HS-27A (cell line): ENCODE measurements at regions not wholly inside any gene's neighbourhood (a gene's known extent, or its start where the extent isn't known, plus 50 kb on each side); places are given as distances from the start of the nearest gene placed in this dataset.
A peak's percentile ranks its signal among the peaks of the same experiment; 100 is the strongest.

Experiments used
- DNase-seq: peaks from one replicate; pipeline ENCODE4 v3.0.0-alpha.2; 2012; ENCODE audit warnings: low read depth, missing footprints

DNA sequence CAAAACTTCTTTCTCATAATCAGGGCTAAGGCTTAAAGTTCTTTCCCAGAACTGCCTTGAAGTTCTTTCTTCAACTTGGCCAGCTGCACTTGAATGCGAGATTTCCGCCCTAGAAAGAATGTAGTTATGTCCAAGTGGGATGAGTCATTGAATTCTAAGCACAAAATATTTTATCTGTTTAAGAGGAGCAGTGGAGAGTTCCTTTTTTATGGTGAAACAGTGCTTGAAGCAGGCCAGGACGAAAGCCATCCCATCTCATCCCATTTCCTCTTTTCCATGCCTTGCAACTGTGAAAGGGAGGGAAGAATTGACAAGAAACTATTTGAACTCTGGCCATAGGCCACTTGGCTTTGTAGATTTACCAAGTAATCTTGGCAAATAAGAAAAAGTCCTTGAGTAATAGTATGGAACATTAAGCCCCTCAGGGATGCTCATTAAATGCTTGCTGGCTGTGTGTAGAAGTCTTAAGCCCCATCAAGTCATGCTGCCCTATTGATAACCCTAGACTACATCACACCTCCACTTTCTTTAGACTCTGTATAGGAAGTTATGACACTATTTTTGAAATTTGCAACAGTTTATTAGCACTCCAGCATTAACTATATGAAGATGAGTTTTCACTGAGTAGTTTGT lies 174.5 kb downstream of the KCTD12 start:
- peak; percentile 31 for DNase-seq

DNA sequence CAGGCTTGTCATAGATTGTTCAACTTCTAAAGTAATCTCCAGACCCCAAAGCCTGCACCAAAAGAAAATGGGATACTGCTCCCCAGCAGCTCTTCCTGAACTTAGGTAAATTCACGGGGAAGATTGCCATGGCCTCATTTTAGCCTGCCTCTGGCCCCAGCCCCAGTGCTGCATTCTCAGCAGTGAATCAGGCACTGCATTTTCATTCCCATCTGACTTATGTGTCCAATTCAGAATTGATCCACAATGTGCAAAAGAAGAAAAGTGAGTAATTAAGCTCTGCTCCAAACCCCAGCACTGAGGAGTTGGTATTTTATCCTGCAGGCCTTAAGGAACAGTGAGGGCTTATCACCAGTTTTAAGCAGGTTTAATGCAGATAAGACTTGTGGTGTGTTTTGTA lies 176.4 kb downstream of the KCTD12 start:
- no peak for DNase-seq

DNA sequence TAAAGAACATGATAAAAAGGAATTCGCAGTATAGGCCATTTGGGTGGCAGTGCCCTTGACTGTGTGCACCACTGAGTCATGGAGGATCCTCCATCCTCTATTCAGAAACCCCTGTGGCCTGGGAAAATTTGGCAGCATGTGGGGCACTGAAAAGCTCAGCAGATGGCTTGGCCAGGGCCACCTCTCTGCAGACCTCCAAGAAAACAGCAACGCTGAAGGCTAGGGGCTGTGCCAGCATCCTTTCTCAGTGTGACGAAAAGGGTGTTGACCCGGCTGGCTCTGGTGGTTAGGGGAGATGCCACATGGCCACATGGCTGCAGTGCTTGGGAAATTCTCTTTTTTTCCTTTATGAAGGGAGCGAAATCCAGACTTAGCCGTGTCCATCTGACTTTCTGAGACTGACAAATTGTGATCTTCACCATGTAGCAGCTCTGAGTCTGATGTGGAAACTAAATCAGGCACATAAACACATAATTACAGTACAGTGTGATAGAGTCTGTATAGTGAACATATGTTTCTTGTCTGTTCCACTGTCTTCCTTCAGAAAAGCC lies 178.0 kb downstream of the KCTD12 start:
- no peak for DNase-seq

DNA sequence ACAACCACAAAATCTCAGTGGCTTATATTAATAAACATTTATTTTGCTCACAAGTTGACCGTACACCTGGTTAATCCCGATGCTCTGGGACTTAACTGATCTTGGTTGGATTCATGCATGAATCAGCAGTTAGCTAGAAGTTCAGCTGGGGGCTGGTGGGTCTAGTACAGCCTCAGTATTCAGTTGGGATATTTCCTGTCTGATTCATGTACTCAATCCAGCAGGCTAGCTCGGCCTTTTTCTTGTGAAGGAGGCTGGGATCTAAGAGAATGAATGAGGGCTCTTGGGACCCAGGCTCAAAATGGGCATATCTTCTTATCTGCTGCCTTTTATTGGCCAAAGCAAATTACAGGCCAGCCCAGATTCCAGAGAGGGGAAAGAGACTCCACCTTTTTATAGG lies 178.8 kb downstream of the KCTD12 start:
- no peak for DNase-seq

DNA sequence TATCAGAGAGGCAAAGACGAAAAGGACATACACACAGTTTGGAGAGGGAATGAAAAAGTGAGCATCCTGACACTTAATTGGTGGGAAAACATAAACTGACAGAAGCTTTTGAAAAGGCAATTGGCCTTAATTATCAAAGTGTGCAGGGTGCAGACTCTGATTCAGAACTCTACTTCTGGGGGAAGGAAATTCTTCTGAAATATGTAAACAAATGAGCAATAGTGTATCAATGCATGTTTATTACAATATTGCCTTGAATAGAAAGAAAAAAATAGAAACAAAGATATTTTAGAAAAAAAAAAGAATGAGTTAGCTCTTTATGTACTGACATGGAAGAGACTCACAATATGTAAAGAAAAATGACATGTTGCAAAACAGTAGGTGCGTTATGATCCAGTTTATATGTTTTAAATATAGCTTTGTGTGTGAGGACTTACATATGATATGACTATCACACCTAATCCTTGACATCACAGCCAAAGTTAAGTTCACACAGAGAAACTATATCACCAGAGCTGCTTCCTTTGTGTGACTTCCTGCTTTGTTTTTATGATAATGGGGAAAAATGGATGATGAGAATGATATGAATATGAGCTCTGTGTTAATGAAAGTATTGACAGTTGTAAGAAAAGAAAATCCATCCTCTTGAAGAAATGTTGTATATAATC lies 182.4 kb downstream of the KCTD12 start:
- no peak for DNase-seq

DNA sequence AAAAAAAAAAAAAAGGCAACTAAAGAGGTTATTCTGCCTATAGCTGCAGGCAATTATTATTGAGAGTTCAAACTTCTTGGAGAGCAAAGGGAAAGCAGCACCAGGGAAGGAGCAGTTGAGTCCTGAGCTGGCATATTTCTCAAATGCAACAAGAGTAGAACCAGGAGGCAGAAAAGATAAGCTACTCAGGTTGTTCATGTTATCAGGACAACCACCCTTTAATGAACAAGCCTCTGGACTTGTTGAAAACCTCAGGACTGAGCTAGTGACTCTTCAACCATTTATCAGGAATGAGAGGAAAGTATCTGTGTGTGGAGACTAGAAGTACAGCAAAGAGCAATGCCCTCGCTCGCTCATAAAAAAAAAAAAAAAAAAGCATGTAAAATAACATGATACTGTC lies 183.0 kb downstream of the KCTD12 start:
- no peak for DNase-seq

DNA sequence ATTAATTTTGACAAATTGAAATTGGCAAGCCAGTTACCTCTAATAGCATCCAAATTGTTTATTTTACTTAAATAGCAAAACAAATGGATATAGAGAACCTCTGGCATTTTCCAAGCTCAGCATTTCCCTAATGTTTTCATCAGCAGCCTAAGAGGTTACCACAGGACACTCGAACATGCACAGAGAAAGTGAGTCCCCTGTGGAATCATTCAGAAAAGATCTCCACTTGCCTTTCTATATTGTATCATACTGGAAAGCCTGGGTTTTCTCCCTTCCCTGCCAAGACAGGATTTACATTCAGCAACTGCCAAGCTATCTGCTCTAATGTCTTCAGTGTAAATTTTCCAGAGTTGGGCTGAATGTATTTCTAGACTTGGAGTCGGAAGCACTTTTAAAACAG lies 188.9 kb downstream of the KCTD12 start:
- no peak for DNase-seq

DNA sequence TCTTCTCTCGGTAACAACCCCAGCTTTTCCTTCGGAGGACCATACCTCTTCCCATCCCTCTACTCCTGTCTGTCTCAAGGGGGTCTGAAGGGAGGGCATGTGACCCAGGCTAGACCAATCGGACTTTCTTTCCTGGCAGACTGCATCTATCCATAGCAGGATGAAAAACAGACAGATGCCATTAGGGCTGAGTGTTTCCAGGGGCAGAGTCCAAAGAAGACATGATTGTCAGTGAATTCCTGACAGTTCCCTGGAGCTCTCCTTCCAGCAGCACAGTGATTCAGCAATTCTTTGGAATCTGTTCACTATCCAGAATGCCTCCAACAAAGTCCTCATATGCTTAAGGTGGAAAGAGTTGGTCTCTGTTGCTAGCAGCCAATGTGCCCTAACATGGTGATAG lies 189.8 kb downstream of the KCTD12 start:
- DNase-seq: no peak

DNA sequence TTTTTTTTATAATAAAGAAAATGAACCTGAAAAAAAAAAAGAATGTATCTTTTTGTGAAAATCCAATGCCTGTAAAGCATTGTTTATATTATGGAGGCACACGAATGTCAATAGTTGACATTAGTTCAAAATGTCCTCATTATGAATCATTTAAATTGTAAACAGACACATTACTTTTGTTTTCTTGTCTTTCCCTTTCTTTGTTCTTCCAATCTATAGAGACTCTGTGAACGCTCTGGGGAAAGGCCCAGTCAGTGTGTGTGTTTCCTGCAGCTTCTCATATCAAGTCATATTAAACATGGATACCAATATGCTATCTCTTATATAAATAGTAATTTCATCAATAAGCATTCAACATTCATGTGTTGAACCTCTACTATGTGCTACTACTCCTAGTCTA lies 193.1 kb downstream of the KCTD12 start:
- no peak for DNase-seq

DNA sequence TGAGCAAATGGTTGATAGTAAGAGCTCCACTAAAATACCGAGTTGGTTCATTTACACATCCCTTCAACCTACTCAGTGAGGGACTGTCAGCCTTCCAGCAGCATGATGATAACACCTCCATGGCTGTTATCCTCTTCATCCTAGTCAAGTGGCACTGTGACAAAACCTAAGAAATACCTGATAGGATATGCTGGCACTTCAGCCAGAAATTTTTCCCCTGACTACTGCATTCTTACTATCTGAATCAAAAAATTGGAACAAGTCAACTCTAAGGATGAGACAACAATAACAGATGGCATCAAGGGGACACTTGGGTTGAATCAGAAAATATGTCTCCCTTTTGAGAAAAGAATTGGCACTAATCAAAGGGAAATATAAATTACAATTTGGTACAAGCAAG lies 193.9 kb downstream of the KCTD12 start:
- no peak for DNase-seq

DNA sequence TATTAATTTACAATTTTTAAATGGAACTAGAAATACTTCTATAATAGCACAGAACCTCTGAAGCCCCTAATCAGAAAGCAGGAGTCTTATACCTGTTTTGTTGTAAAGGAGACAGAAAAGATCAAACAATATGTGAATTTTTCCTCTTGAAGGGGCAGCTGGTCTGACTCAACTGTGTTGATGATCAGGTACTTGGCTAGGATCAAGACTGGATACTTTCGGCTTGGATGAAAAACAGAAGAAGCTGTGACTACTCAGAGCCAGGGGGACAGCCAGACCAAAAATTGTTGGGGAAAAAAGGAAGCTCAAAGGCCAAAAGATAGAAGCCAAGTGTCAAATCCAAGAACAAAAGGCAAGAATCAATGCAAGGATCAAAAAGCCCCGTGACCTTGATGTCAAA lies 195.6 kb downstream of the KCTD12 start:
- no peak for DNase-seq

DNA sequence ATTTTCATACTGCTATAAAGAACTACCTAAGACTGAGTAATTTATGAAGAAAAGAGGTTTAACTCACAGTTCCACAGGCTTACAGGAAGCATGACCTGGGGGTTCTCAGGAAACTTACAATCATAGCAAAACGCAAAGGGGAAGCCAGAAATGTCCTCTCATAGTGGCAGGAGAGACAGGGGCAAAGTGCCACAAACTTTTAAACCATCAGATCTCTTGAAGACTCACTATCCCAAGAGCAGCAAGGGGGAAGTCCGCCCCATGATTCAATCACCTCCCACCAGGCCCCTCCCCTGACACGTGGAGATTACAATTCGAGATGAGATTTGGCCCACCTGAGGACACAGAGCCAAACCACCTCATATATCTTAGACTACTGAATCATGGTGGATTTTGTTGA lies 198.7 kb downstream of the KCTD12 start:
- no peak for DNase-seq

DNA sequence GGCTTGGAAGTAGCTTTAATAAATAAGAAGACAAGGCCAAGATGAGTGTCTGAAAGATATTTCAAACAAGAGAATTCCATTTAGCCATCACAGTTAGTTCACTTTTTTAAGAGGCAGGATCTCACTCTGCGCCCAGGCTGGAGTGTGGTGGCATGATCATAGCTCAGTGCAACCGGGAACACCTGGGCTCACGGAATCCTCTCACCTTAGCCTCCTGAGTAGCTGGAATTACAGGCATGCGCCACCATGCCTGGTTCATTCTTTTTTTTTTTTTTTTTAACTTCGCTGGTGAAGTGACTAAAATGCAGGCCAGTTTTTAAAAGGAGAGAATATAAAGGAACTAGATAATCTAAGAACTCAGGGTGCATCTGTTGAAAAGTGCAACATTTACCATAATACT lies 200.3 kb downstream of the KCTD12 start:
- no peak for DNase-seq

DNA sequence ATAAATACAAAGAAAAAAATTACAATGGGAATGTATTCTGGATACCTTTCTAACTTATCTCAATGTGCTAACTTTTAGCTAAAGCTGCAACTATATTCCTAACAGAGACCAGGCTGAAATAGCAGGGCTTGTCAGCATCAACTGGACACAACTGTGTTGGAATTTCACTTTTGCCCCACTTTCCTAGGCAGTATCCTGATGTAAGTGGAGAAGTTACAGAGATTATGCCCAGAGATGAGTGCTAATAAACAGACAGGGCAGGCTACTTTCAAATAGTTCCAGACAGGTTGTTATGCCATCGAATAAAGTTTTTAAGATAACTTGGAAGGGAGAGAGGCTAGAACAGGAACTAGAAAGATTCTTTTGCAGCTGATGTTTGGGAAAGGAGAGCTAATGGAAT lies 201.9 kb downstream of the KCTD12 start:
- DNase-seq: no peak

DNA sequence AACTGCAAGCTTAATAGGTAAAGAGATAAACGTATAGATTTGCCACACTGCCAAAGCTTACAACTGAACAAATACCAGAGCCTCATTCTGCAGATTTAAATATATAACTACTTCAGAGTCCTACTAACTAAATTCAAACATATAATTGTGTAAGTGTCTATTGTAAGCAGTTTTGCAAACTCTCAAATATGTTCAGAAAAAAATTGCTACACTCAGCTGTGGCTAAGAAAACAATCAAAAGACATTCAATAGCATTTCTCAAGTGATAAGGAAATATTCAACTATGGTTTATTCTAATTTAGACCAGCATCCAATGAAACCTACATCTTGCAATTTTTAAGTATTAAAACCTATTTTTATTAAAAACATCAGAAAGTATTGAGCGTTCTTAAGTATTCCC lies 202.4 kb downstream of the KCTD12 start:
- no peak for DNase-seq

DNA sequence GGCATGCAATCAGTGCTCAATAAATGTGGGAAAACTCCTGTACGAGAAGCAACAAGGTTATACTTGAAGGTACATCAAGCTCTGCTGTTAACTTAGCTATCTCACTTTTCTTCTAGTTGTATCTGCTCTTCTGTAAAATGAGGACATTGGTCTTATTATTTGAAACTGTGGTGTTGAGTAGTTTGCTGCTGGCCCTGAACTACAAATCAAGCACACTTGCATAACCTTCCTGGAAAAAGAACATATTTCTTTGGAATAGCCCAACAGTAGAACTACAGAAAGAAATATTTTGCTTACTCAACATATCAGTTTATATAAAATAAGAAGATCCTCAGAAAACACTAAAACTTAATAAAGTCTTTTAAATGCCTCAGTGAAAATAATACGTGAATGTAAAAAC lies 203.0 kb downstream of the KCTD12 start:
- no peak for DNase-seq

DNA sequence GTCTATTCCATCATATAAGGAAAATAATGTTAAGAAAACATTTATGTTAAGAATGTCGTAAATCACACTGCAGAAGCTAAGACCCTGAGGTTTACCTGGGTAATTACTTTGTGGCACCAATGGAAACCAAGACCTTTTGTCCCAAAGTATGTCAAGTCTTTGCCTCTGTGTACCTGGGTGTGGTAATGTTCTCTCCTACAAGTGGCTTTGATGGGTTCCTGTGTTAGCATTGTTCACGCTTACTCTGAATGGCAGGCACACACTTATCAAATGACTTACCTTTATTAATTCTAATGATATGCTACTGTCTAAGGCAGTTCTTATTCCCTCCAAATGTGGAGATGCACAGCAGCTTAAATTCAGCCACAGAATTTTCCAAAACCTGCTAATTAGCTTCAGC lies 206.1 kb downstream of the KCTD12 start:
- no peak for DNase-seq

DNA sequence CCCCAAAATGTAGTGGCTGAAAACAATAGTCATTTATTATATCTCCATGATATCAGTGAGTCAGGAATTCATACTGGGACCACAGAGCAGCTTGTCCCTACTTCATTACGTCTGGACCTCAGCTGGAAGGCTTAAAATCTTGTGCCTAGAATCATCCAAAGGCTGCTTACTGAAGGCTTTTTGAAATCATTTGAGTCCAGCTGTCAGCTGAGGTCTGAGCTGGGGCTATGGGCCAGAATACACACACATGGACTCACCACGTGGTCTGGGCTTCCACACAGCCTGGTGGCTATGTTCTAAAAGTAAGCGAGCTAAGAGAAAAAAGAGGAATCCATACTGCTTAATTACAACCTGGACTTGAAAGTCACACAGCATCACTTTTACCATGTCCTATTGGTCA lies 209.2 kb downstream of the KCTD12 start:
- no peak for DNase-seq

DNA sequence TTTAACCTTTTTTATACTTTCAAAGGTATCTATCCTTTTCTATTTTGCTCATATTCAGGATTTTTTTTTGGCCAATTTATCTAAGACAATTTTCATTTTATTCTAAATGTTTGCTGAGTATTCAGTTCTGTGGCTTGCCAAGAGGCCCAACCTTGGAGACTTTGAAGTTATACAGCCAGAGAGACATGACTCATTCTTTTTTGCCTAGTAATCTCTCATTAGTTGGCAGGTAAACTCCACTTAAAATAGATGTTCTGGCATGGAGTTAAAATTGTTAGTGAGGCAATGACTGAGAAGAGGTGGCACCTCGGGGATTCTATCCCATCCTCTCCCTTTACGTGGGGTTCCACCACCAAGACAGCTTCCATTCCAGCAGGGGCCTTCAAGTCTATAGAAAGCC lies 213.8 kb downstream of the KCTD12 start:
- no peak for DNase-seq

DNA sequence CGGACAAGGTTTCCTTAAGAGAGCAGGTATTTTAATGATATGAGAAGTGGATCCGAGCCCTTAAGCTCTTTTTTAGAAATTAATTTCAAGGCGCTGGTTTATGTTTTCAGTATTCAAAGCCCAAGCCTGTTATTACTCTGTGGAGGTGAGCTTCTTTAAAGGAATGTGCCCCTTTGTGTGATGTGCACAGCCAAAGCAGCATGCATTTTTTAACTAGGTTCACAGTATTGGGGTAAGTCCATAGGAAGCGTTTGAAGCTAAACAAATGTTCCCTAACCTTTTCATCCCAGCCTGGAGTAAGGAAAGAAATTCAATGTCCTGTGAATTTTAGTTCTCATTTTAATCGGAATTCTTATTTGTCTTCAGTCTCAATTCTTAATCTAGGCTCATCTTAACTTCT lies 217.5 kb downstream of the KCTD12 start:
- no peak for DNase-seq

DNA sequence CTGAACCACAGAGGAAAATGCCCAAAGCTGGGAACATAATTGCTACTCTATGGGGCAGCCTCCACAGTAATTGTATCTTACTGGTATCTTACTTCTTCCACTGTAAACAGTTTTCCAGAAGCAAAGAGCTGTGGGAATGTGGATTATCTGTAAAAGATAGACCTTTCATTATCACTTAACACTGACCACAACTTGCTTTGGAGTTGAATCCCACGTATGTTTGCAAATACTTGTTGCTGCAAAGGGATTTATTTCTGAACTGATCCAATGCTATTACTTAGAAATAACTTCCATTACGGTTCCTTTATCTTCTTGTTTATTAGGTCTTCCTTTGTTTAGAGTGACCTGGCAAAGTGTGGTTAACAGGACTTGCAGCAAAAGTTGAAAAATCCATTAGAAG lies 218.1 kb downstream of the KCTD12 start:
- no peak for DNase-seq

DNA sequence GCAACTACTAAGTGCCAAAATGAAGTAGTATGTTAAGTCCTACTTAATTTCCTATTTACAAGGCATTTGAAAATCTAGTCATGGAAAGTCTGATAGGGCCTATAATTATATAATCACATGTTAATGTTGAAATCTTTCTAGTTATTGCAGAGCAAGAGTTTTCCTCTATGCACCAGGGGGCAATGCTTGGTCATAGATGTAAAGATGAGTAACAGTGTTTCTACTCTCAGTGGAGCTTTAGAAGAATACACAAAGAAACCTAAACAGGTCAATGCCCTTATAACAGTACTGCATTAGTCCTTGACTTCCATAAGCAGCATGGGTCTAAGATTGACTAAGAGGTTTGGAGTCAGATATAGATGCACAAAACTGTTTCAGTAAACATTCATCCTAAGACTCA lies 218.7 kb downstream of the KCTD12 start:
- DNase-seq: no peak

DNA sequence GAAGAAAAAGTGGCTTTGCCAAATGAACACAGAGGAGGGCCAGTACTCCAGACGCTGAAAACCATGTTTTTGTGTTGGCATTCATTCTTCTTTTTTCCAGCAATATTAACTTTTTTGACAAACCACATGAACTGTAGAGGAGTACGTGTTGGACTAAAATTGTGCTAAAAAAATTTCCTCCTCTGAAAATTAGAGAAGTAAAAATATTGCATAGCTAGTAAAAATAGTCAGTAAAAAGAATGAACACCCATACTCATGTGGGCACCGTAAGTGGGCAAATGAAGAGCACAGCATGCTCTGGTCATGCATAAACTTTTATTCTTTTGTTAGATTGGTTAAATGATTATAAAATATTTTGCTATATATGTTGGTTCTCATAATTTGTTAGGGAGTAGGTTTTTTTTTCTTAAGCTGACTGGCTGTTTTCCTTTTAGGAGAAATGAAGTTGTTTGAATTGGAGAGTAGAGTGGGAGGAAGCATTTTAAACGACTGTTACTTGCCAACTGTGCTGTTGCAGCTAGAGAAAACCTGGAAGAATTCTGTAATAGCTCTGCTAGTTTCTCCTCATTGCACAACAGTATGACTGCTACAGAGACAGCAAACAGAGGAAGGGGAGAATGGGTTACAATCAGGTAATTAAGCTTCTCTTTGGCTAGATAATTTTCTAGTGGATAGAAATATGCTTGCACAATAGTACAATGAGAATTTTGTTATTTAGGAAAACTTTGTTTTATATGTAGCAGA lies 222.4 kb downstream of the KCTD12 start:
- no peak for DNase-seq
